ENCODE measurements at regions not wholly inside any gene's neighbourhood (a gene's known extent, or its start where the extent isn't known, plus 50 kb on each side); places are given as distances from the start of the nearest gene placed in this dataset.

DNA sequence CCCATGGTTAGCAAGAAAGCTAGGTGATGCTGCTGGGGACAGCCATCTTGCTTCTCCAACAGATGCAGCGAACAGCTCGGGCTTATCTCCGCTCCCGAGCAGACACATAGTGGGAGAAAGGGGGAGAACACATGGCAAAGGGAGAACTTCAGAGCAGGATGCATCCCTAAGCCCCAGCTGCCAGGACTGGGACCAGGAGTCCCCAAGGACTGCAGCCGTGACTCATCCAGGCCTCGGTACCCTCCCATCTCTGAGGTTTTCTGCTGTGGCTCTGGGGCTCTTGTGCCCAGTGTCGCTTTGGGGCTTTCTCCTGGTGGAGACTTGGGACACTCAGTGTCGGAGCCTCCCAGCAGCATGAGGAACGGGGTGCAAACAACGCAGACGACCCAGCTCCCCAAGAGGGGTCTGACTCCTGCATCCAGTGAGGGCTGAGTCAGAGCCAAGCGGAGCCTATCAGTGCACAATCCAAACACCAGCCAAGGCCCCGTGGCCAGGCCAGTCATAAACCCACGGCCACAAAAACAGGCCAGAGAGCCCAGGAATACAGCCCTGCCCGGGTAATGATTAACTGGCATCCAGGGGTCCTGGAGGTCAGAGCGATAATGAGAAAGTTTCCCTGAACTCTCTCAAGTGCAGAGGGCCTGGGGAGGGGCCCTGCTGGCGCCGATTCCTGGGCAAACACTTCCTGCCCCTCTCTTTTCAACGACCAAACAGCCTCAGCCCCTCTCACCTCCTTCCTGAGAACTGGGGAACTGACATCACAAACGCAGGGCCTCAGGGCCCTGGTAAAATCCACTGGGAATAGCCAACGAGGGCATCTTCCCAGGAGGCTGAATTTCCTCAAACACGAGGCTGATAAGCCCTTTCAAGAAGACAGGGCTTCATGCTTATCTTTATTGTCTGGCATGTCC, 202.9 kb downstream of the USP12 start:
- H3K9me3 ChIP-seq: no peaks in the 10 kb centered on the region
- no peak for TF ChIP-seq POLR2A (IDR thresholded peaks at IDR 0.05)
- TF ChIP-seq, protein P1, sequence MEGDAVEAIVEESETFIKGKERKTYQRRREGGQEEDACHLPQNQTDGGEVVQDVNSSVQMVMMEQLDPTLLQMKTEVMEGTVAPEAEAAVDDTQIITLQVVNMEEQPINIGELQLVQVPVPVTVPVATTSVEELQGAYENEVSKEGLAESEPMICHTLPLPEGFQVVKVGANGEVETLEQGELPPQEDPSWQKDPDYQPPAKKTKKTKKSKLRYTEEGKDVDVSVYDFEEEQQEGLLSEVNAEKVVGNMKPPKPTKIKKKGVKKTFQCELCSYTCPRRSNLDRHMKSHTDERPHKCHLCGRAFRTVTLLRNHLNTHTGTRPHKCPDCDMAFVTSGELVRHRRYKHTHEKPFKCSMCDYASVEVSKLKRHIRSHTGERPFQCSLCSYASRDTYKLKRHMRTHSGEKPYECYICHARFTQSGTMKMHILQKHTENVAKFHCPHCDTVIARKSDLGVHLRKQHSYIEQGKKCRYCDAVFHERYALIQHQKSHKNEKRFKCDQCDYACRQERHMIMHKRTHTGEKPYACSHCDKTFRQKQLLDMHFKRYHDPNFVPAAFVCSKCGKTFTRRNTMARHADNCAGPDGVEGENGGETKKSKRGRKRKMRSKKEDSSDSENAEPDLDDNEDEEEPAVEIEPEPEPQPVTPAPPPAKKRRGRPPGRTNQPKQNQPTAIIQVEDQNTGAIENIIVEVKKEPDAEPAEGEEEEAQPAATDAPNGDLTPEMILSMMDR (IDR thresholded peaks at IDR 0.05): no peak
- 66 to 73% methylated on average over 18 to 21 of the region's 22 CpGs for WGBS, 2 donors
- intact Hi-C loops (cut with DNase I; ENCODE audit: low total_unique reads): no loop called here
- H3K4me3 ChIP-seq: no peak overlapping the region
- DNase-seq: no peak
- H3K36me3 ChIP-seq (ENCODE audit: low read depth, missing control alignments): no peaks in the 10 kb centered on the region
- H3K4me1 ChIP-seq: peaks cover 26% of the 10 kb centered on the region
- no peak overlapping the region for H3K27ac ChIP-seq
- H3K27me3 ChIP-seq: no peaks in the 10 kb centered on the region

DNA sequence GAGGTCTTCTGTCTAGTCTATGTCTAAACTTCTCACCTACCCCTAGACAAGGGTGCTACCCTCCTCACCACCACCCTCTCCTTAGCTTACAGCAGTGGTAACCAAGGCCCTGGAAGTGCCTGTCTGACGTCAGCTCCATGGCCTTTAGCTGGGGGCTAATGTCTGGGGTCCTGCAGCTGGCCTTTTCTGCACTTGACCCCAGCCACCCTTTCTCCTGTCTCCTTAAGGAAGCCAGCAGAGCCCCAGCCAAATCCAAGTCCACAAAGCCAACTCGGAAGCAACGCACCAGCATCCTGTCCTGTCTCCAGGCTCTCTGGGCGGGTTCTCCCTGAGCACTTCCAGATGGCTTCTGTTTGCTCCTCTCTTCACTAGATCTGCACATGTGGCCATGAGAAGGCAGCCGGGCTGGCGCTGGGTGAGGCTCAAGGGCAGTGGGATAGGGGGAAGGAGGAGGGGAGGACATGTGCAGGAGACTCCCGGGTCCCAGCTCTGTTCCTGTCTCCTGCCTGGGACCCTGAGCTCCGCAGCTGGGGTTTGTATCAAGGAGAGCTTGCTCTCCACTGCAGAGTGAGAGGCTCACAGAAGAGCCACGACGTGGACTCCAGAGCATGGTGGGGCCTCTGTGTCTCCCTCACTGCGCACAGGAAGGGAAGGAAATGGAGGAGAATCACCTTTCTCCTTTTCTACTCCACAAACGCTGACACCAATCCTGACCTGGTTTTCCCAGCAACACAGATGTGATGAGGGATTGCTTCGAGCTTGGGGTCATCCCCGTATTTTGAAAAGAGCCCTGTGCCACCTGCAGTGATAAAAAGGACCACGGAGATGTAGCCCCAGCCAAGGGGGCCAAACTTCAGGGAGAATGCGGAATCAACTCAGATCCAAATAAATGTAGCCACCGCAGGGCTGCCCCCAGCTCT, 204.2 kb downstream of the USP12 start:
- intact Hi-C loops (cut with DNase I; ENCODE audit: low total_unique reads): no loop called here
- peaks cover 26% of the 10 kb centered on the region for H3K4me1 ChIP-seq
- no peak for TF ChIP-seq POLR2A (IDR thresholded peaks at IDR 0.05)
- TF ChIP-seq, protein P1 (IDR thresholded peaks at IDR 0.05): no peak
- no peak for DNase-seq
- H3K36me3 ChIP-seq (ENCODE audit: low read depth, missing control alignments): no peaks in the 10 kb centered on the region
- no peaks in the 10 kb centered on the region for H3K9me3 ChIP-seq
- 62 to 67% methylated on average over 12 to 17 of the region's 17 CpGs for WGBS, 2 donors
- H3K27me3 ChIP-seq: no peaks in the 10 kb centered on the region
- no peak overlapping the region for H3K4me3 ChIP-seq
- H3K27ac ChIP-seq: no peak overlapping the region

DNA sequence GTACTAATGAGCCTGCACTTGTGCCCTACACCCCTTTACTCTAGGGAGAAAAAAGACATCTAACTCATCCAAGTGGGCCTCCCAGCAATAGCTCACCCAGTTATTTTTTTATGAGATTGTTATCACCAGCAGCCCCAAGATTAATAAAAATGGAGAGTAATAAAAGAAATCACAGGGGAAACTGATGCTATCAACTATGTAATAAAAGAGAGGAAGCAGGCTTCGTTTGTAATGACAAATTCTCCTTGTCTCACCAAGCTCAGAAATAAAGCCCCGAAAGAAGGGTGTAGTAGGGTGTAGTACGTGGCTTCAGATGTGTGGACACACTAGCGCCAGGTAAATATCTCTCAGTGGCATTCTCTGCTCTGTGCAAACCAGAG, 204.9 kb downstream of the USP12 start:
- H3K27me3 ChIP-seq: no peaks in the 10 kb centered on the region
- 64 to 68% methylated on average over 4 of the region's 4 CpGs for WGBS, 2 donors

DNA sequence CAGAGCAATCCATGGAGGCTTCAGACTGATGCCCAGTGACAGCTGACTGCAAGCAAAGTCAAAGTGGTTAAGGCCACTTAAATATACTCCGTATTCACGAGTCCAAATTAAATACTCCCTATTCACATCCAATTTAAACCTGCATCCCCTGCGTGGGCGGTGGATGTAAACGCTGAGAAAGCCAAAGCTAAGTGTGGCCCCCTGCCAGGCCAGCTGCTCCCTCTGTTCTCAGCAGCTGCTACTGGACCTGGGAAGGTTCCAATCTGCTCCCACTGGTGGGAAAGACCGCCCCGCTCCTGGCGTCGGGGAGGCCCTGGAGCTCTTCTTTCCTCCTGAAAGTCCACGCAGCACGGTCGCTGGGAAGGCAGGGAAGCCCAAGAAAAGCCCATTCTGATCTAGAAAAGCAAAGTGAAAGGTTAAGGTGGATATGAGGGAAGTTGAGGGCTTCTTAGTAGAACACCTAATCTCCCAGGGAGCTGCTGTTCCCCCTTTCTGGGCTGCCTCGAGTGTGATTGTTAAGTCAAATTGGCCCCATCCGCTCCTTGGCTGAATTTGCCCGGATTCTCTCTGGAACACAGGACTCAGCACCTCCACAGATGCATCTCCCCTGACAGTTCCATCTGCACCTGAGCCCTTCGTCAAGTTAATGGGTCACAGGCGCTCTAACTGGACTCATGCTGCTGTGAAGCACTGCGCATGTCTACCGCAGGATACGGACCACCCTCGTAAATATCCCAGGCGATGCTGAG, 205.5 kb downstream of the USP12 start:
- DNase-seq: peak; percentile 62
- TF ChIP-seq, protein P1 (IDR thresholded peaks at IDR 0.05): no peak
- intact Hi-C loops (cut with DNase I; ENCODE audit: low total_unique reads): no loop called here
- no peaks in the 10 kb centered on the region for H3K27me3 ChIP-seq
- no peaks in the 10 kb centered on the region for H3K9me3 ChIP-seq
- H3K4me1 ChIP-seq: peaks cover 26% of the 10 kb centered on the region
- H3K27ac ChIP-seq: no peak overlapping the region
- no peaks in the 10 kb centered on the region for H3K36me3 ChIP-seq (ENCODE audit: low read depth, missing control alignments)
- WGBS, 2 donors: 31 to 40% methylated on average over 22 of the region's 22 CpGs
- no peak overlapping the region for H3K4me3 ChIP-seq

More for the DNA sequence above, 204.9 kb downstream of the USP12 start:
- H3K9me3 ChIP-seq: no peaks in the 10 kb centered on the region
- no peak overlapping the region for H3K4me3 ChIP-seq
- intact Hi-C loops (cut with DNase I; ENCODE audit: low total_unique reads): no loop called here
- H3K27ac ChIP-seq: no peak overlapping the region
- TF ChIP-seq POLR2A (IDR thresholded peaks at IDR 0.05): no peak
- TF ChIP-seq, protein P1 (IDR thresholded peaks at IDR 0.05): no peak
- no peak for DNase-seq
- no peaks in the 10 kb centered on the region for H3K36me3 ChIP-seq (ENCODE audit: low read depth, missing control alignments)
- H3K4me1 ChIP-seq: peaks cover 26% of the 10 kb centered on the region
